GM12872 (cell line): ENCODE measurements at regions not wholly inside any gene's neighbourhood (a gene's known extent, or its start where the extent isn't known, plus 50 kb on each side); places are given as distances from the start of the nearest gene placed in this dataset.

ENCODE experiments used
- TF ChIP-seq, protein P1 (sequence below): IDR thresholded peaks from 3 replicates; pipeline ENCODE4 v1.5.1; 2011; ENCODE audit warnings: low read depth, mild to moderate bottlenecking, low read length, moderate library complexity; ENCODE audit not compliant: insufficient read depth

DNA sequence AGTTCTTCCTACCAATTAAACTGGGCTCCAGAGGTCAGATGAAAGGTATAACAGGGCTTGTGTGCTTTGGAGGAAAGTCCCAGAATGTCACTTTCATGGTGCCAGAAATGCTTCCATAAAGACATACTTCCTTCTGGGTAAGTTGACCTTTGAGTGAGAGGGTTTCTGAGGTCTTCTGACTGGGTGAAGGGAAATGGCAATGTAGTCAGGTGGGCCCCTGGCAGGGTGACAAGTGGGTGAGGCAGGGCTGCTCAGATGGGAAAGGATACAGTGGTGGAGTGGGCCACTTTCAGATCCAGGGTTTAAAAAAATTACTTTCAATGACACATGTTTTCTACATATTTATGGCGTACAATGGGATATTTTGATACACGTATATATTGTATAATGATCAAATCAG lies 136.5 kb upstream of the PITX1 start:
- TF ChIP-seq, protein P1, sequence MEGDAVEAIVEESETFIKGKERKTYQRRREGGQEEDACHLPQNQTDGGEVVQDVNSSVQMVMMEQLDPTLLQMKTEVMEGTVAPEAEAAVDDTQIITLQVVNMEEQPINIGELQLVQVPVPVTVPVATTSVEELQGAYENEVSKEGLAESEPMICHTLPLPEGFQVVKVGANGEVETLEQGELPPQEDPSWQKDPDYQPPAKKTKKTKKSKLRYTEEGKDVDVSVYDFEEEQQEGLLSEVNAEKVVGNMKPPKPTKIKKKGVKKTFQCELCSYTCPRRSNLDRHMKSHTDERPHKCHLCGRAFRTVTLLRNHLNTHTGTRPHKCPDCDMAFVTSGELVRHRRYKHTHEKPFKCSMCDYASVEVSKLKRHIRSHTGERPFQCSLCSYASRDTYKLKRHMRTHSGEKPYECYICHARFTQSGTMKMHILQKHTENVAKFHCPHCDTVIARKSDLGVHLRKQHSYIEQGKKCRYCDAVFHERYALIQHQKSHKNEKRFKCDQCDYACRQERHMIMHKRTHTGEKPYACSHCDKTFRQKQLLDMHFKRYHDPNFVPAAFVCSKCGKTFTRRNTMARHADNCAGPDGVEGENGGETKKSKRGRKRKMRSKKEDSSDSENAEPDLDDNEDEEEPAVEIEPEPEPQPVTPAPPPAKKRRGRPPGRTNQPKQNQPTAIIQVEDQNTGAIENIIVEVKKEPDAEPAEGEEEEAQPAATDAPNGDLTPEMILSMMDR, result no peak

- TF ChIP-seq, protein P1, result no peak
These were observed 135.7 kb upstream of the PITX1 start for GRCh38 chr5:135169753-135170152.

- TF ChIP-seq, protein P1, result no peak
These were observed 133.6 kb upstream of the PITX1 start for GRCh38 chr5:135167634-135168033.

- TF ChIP-seq, protein P1, result no peak
These were observed 129.9 kb upstream of the PITX1 start for GRCh38 chr5:135163964-135164363.

GRCh38 chr5:135163391-135163790 lies 129.4 kb upstream of the PITX1 start:
- TF ChIP-seq, protein P1, result no peak

GRCh38 chr5:135162661-135163265 lies 128.7 kb upstream of the PITX1 start:
- TF ChIP-seq, protein P1, result no peak

GRCh38 chr5:135161221-135161620 lies 127.2 kb upstream of the PITX1 start:
- TF ChIP-seq, protein P1, result no peak
